CD4-positive, CD25-positive, alpha-beta regulatory T cell (primary cell): ENCODE measurements at regions not wholly inside any gene's neighbourhood (a gene's known extent, or its start where the extent isn't known, plus 50 kb on each side); places are given as distances from the start of the nearest gene placed in this dataset.

ENCODE experiments used
- ATAC-seq, 2 donors: fragments of 150-1000 bp; cut with Tn5 transposase; one replicate each; pipeline ENCODE4 v1.10.0; 2021; ENCODE audit warnings: low read depth in 2 of 2, moderate number of reproducible peaks in 2 of 2, moderate library complexity in 1 of 2
- DNase-seq, 3 donors: peaks; one replicate each; pipeline versions ENCODE4 v3.0.0 to v3.0.0-alpha.2; 2012 to 2022; ENCODE audit warnings: mixed read lengths in 1 of 3
- H3K27ac ChIP-seq: one replicate; pipeline ENCODE4 v1.7.0; 2013; ENCODE audit warnings: mild to moderate bottlenecking, low read length; ENCODE audit not compliant: insufficient read depth, poor library complexity, severe bottlenecking
- H3K27me3 ChIP-seq: one replicate; pipeline ENCODE4 v1.7.0; 2013; ENCODE audit warnings: low read length; ENCODE audit not compliant: control insufficient read depth, insufficient read depth
- H3K36me3 ChIP-seq: one replicate; pipeline ENCODE4 v1.7.0; 2013; ENCODE audit warnings: mild to moderate bottlenecking, low read length, moderate library complexity; ENCODE audit not compliant: control insufficient read depth, insufficient read depth
- H3K4me1 ChIP-seq: 2 replicates; pipeline ENCODE4 v1.7.0; 2013; ENCODE audit warnings: mild to moderate bottlenecking, low read length; ENCODE audit not compliant: insufficient read depth, control insufficient read depth, poor library complexity, severe bottlenecking
- H3K4me3 ChIP-seq: one replicate; pipeline ENCODE4 v1.7.0; 2013; ENCODE audit warnings: low read depth, mild to moderate bottlenecking, low read length, moderate library complexity
- H3K9me3 ChIP-seq, 2 experiments: 1 replicate in 1 of 2; 2 replicates in 1 of 2; pipeline ENCODE4 v1.7.0; 2013; ENCODE audit warnings: low read length in 2 of 2, mild to moderate bottlenecking in 1 of 2, moderate library complexity in 1 of 2; ENCODE audit not compliant: control insufficient read depth in 2 of 2
- H3K27ac Mint-ChIP-seq, 3 donors: one replicate each; pipeline ENCODE4 v1.8.0; 2020 to 2022; ENCODE audit warnings: mild to moderate bottlenecking in 3 of 3, mixed read lengths in 3 of 3, moderate library complexity in 2 of 3
- H3K27me3 Mint-ChIP-seq: one replicate; pipeline ENCODE4 v1.8.0; 2022; ENCODE audit warnings: mild to moderate bottlenecking, mixed read lengths
- H3K36me3 Mint-ChIP-seq: one replicate; pipeline ENCODE4 v1.8.0; 2020; ENCODE audit warnings: mixed read lengths
- H3K4me1 Mint-ChIP-seq, 4 donors: one replicate each; pipeline ENCODE4 v1.8.0; 2020 to 2022; ENCODE audit warnings: mixed read lengths in 4 of 4, mild to moderate bottlenecking in 1 of 4
- H3K4me3 Mint-ChIP-seq, 4 donors: one replicate each; pipeline ENCODE4 v1.8.0; 2020 to 2022; ENCODE audit warnings: mild to moderate bottlenecking in 4 of 4, mixed read lengths in 4 of 4, moderate library complexity in 3 of 4
- H3K9me3 Mint-ChIP-seq, 7 donors: one replicate each; pipeline ENCODE4 v1.8.0; 2020 to 2022; ENCODE audit warnings: mixed read lengths in 7 of 7, mild to moderate bottlenecking in 3 of 7, moderate library complexity in 2 of 7

GRCh38 chr10:55852900-55853299 lies 508.2 kb downstream of the ZWINT start:
- H3K4me1 Mint-ChIP-seq = no peaks in the 10 kb centered on the region
- Histone ChIP-seq H3K9me3 (no peaks in the 10 kb centered on the region), H3K27me3 (no peaks in the 10 kb centered on the region), H3K4me1 (no peaks in the 10 kb centered on the region), H3K36me3 (no peaks in the 10 kb centered on the region), H3K27ac (no peak overlapping the region), H3K4me3 (no peak overlapping the region)
- no peak overlapping the region for H3K27ac Mint-ChIP-seq
- ATAC-seq = no peak
- DNase-seq = no peak
- H3K27me3 Mint-ChIP-seq = no peaks in the 10 kb centered on the region
- peaks cover under 1 to 17% (median 4%) of the 10 kb centered on the region in 7 donors for H3K9me3 Mint-ChIP-seq
- no peak overlapping the region for H3K4me3 Mint-ChIP-seq
- H3K36me3 Mint-ChIP-seq = no peaks in the 10 kb centered on the region

DNA sequence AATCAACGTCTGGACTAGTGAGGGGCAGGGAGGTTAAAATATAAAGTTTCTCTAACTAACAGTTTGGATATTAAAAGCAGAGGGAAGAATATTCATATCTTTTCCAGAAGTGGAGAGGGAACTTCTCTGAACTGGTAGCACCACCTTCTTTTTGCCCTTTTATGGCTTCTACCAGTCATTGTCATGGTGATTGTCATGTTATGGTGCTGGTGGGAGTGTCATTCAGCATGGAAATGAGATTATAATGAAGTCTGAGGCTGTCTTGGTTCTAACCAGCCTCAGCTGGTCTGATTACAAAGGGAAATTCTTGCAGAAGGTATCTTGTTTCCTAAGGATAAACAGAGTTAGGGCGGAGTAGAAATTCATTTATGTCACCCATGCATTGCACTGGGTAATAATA lies 523.8 kb downstream of the ZWINT start:
- H3K9me3 ChIP-seq = peaks cover 0 to 4% of the 10 kb centered on the region in 2 experiments
- ATAC-seq (no peak), DNase-seq (no peak)
- H3K4me1 ChIP-seq = no peaks in the 10 kb centered on the region
- no peaks in the 10 kb centered on the region for H3K4me1 Mint-ChIP-seq
- no peak overlapping the region for H3K4me3 ChIP-seq
- H3K27me3 ChIP-seq = no peaks in the 10 kb centered on the region
- no peaks in the 10 kb centered on the region for H3K27me3 Mint-ChIP-seq
- H3K36me3 Mint-ChIP-seq = no peaks in the 10 kb centered on the region
- no peak overlapping the region for H3K4me3 Mint-ChIP-seq
- H3K9me3 Mint-ChIP-seq = peaks cover 0 to 20% (median 6%) of the 10 kb centered on the region in 7 donors
- no peaks in the 10 kb centered on the region for H3K36me3 ChIP-seq
- H3K27ac Mint-ChIP-seq = no peak overlapping the region
- H3K27ac ChIP-seq = no peak overlapping the region

GRCh38 chr10:55822096-55822495 lies 539.0 kb downstream of the ZWINT start:
- H3K36me3 ChIP-seq = no peaks in the 10 kb centered on the region
- H3K4me1 ChIP-seq = no peaks in the 10 kb centered on the region
- DNase-seq (no peak), ATAC-seq (no peak)
- H3K27me3 Mint-ChIP-seq = no peaks in the 10 kb centered on the region
- H3K4me3 Mint-ChIP-seq = no peak overlapping the region
- H3K27ac ChIP-seq = no peak overlapping the region
- no peak overlapping the region for H3K4me3 ChIP-seq
- H3K4me1 Mint-ChIP-seq = no peaks in the 10 kb centered on the region
- H3K27ac Mint-ChIP-seq = no peak overlapping the region
- peaks cover 0 to 5% of the 10 kb centered on the region in 2 experiments for H3K9me3 ChIP-seq
- H3K36me3 Mint-ChIP-seq = no peaks in the 10 kb centered on the region
- H3K27me3 ChIP-seq = no peaks in the 10 kb centered on the region
- H3K9me3 Mint-ChIP-seq = peaks cover 0 to 25% (median 8%) of the 10 kb centered on the region in 7 donors

GRCh38 chr10:55820478-55820877 lies 540.6 kb downstream of the ZWINT start:
- Histone ChIP-seq H3K36me3 (no peaks in the 10 kb centered on the region), H3K27me3 (no peaks in the 10 kb centered on the region), H3K27ac (no peak overlapping the region), H3K4me3 (no peak overlapping the region), H3K4me1 (no peaks in the 10 kb centered on the region), H3K9me3 (peaks cover 0 to 5% of the 10 kb centered on the region in 2 experiments)
- peaks cover 0 to 25% (median 8%) of the 10 kb centered on the region in 7 donors for H3K9me3 Mint-ChIP-seq
- H3K4me3 Mint-ChIP-seq = no peak overlapping the region
- H3K36me3 Mint-ChIP-seq = no peaks in the 10 kb centered on the region
- no peak for DNase-seq
- no peaks in the 10 kb centered on the region for H3K27me3 Mint-ChIP-seq
- ATAC-seq = no peak
- H3K4me1 Mint-ChIP-seq = no peaks in the 10 kb centered on the region
- no peak overlapping the region for H3K27ac Mint-ChIP-seq

- no peak for ATAC-seq
- Mint-ChIP-seq H3K4me3 (no peak overlapping the region), H3K9me3 (peaks cover 0 to 25% (median 8%) of the 10 kb centered on the region in 7 donors)
Measured at GRCh38 chr10:55820071-55820470, 541.0 kb downstream of the ZWINT start.

DNA sequence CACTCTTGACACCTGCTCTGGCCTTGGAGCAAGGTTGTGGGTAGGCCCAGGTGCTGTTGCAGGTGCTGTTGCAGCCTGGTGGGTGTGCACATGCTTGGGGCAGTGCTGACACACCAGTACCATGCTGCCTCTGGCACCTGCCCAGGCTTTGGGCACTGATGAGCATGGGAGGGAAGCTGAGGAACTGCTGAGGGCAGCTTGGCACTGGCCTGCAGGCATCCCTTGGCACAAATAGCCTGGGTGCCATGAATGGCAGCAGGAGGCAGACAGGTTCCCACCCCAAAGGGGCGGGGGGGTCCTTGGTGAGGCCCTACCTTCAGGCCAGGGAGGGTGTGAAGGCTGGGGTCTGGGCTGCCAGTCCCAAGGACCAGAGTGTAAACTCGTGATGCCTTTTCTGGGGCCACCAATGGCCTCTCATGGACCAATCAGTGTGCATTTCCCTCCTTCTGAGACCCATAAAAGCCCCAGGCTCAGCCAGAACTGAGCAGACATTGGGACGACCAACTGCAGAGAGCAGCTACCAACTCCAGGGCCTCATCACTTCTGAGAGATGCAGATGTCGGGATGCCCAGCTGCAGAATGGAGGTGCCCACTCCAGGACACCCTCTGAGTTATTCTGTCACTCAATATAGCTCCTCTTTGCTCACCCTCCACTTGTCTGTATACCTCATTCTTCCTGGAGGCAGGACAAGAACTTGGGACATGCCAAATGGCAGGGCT lies 547.4 kb downstream of the ZWINT start:
- no peak for ATAC-seq
- no peaks in the 10 kb centered on the region for H3K4me1 Mint-ChIP-seq
- no peaks in the 10 kb centered on the region for H3K36me3 ChIP-seq
- H3K27me3 Mint-ChIP-seq = no peaks in the 10 kb centered on the region
- no peak overlapping the region for H3K4me3 Mint-ChIP-seq
- H3K27ac ChIP-seq = no peak overlapping the region
- peaks cover 0 to 17% of the 10 kb centered on the region in 2 experiments for H3K9me3 ChIP-seq
- no peaks in the 10 kb centered on the region for H3K36me3 Mint-ChIP-seq
- no peak for DNase-seq
- H3K27me3 ChIP-seq = no peaks in the 10 kb centered on the region
- no peaks in the 10 kb centered on the region for H3K4me1 ChIP-seq
- H3K4me3 ChIP-seq = no peak overlapping the region
- H3K9me3 Mint-ChIP-seq = peaks cover 0 to 11% (median 4%) of the 10 kb centered on the region in 7 donors
- H3K27ac Mint-ChIP-seq = no peak overlapping the region

More at GRCh38 chr10:55820071-55820470, 541.0 kb downstream of the ZWINT start:
- Histone ChIP-seq H3K4me1 (no peaks in the 10 kb centered on the region), H3K27ac (no peak overlapping the region), H3K4me3 (no peak overlapping the region), H3K9me3 (peaks cover 0 to 5% of the 10 kb centered on the region in 2 experiments), H3K36me3 (no peaks in the 10 kb centered on the region), H3K27me3 (no peaks in the 10 kb centered on the region)
- no peak for DNase-seq
- Mint-ChIP-seq H3K4me1 (no peaks in the 10 kb centered on the region), H3K27ac (no peak overlapping the region), H3K27me3 (no peaks in the 10 kb centered on the region), H3K36me3 (no peaks in the 10 kb centered on the region)

- H3K27me3 ChIP-seq = no peaks in the 10 kb centered on the region
- no peak overlapping the region for H3K4me3 ChIP-seq
- H3K4me3 Mint-ChIP-seq = no peak overlapping the region
- H3K27ac ChIP-seq = no peak overlapping the region
- no peak for DNase-seq
- peaks cover 1 to 25% (median 4%) of the 10 kb centered on the region in 7 donors for H3K9me3 Mint-ChIP-seq
- no peaks in the 10 kb centered on the region for H3K4me1 ChIP-seq
- H3K9me3 ChIP-seq = no peaks in the 10 kb centered on the region
- H3K27ac Mint-ChIP-seq = no peak overlapping the region
- no peaks in the 10 kb centered on the region for H3K27me3 Mint-ChIP-seq
- H3K36me3 Mint-ChIP-seq = no peaks in the 10 kb centered on the region
- H3K4me1 Mint-ChIP-seq = no peaks in the 10 kb centered on the region
- ATAC-seq = no peak
- no peaks in the 10 kb centered on the region for H3K36me3 ChIP-seq
Measured at GRCh38 chr10:55803055-55803454, 558.0 kb downstream of the ZWINT start.

- DNase-seq (no peak), ATAC-seq (no peak)
- H3K9me3 Mint-ChIP-seq = peaks cover 1 to 25% (median 3%) of the 10 kb centered on the region in 7 donors
- H3K27ac Mint-ChIP-seq = no peak overlapping the region
- no peaks in the 10 kb centered on the region for H3K36me3 ChIP-seq
- H3K36me3 Mint-ChIP-seq = no peaks in the 10 kb centered on the region
- H3K27me3 ChIP-seq = no peaks in the 10 kb centered on the region
- H3K4me1 ChIP-seq = no peaks in the 10 kb centered on the region
- H3K9me3 ChIP-seq = no peaks in the 10 kb centered on the region
- H3K27me3 Mint-ChIP-seq = no peaks in the 10 kb centered on the region
- no peak overlapping the region for H3K4me3 ChIP-seq
- no peak overlapping the region for H3K4me3 Mint-ChIP-seq
- H3K27ac ChIP-seq = no peak overlapping the region
- H3K4me1 Mint-ChIP-seq = no peaks in the 10 kb centered on the region
Measured at GRCh38 chr10:55801353-55801661, 559.8 kb downstream of the ZWINT start.
